Stimulated activated CD4-positive, alpha-beta T cell treated with anti-CD3 and anti-CD28 coated beads, Interleukin-15, amount 100 ng/mL, for 48 hours (primary cell): ENCODE measurements at regions not wholly inside any gene's neighbourhood (a gene's known extent, or its start where the extent isn't known, plus 50 kb on each side); places are given as distances from the start of the nearest gene placed in this dataset.
A peak's percentile ranks its signal among the peaks of the same experiment; 100 is the strongest.
"Not testable (repeated sequence)": the region's sequence is repeated elsewhere in the genome, so short reads cannot be mapped to it uniquely, and the experiment has no call there.

Source experiments
- DNase-seq, 2 donors: peaks; one replicate each; pipeline ENCODE4 v3.0.0-alpha.2; 2020; ENCODE audit warnings: low read depth in 2 of 2

- DNase-seq: not testable (repeated sequence)
Observed at GRCh38 chr1:149360351-149360750, 114.5 kb upstream of the NBPF19 start.

- not testable (repeated sequence) for DNase-seq
Observed at GRCh38 chr1:149361310-149361709, 113.5 kb upstream of the NBPF19 start.

GRCh38 chr1:149364188-149364981, 110.5 kb upstream of the NBPF19 start:
- DNase-seq: not testable (repeated sequence)

- not testable (repeated sequence) for DNase-seq
Observed at GRCh38 chr1:149366402-149366801, 108.4 kb upstream of the NBPF19 start.

GRCh38 chr1:149367472-149368044, 107.3 kb upstream of the NBPF19 start:
- DNase-seq: not testable (repeated sequence)

- not testable (repeated sequence) for DNase-seq
Observed at GRCh38 chr1:149368337-149368736, 106.5 kb upstream of the NBPF19 start.

- not testable (repeated sequence) for DNase-seq
Observed at GRCh38 chr1:149369081-149369480, 105.8 kb upstream of the NBPF19 start.

- DNase-seq: not testable (repeated sequence)
Observed at GRCh38 chr1:149371955-149372354, 102.9 kb upstream of the NBPF19 start.

- not testable (repeated sequence) for DNase-seq
Observed at GRCh38 chr1:149378462-149378861, 96.4 kb upstream of the NBPF19 start.

GRCh38 chr1:149390173-149390926, 84.5 kb upstream of the NBPF19 start:
- peak; percentile 7 to 15 for DNase-seq

GRCh38 chr1:149390931-149391330, 83.9 kb upstream of the NBPF19 start:
- not testable (repeated sequence) for DNase-seq

GRCh38 chr1:149395802-149396201, 79.0 kb upstream of the NBPF19 start:
- DNase-seq: peak; percentile 26 to 36

- DNase-seq: not testable (repeated sequence)
Observed at GRCh38 chr1:149398527-149398926, 76.3 kb upstream of the NBPF19 start.

GRCh38 chr1:149408404-149408803, 66.4 kb upstream of the NBPF19 start:
- not testable (repeated sequence) for DNase-seq

- DNase-seq: not testable (repeated sequence)
Observed at GRCh38 chr1:149415373-149415772, 59.5 kb upstream of the NBPF19 start.

- DNase-seq: not testable (repeated sequence)
Observed at GRCh38 chr1:149418782-149419181, 56.1 kb upstream of the NBPF19 start.

- not testable (repeated sequence) for DNase-seq
Observed at GRCh38 chr1:149423122-149423521, 51.7 kb upstream of the NBPF19 start.
